ENCODE measurements at regions not wholly inside any gene's neighbourhood (a gene's known extent, or its start where the extent isn't known, plus 50 kb on each side); places are given as distances from the start of the nearest gene placed in this dataset.

DNA sequence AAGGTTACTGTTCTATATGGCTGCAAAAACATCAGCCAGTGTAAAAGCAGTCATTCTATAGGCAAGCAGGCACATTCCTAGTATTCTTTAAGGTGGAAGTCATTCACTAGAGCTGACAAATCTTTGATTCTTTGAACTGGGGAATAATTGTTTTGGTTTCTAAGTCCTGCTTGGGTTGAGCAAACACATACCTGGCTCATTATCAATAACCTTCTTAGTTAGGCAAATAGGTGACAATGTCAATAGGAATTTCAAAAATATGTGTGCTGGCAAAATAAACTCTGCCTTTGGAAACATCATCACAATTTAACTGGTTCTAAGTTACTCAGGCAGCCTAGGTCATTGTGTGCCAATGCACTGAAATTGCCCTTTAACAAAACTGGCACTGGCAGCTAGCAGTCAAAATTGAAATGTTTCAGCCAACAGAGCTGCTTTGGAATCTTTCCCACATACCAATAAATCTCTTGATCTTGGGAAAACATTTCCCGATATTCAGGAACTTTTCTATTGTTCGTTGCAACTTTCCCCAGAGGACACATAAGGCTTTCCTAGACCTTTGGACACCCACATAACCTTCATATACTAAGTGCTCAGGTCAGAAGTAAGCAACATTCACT lies 402.0 kb upstream of the MMADHC start:
- no peak for DNase-seq

DNA sequence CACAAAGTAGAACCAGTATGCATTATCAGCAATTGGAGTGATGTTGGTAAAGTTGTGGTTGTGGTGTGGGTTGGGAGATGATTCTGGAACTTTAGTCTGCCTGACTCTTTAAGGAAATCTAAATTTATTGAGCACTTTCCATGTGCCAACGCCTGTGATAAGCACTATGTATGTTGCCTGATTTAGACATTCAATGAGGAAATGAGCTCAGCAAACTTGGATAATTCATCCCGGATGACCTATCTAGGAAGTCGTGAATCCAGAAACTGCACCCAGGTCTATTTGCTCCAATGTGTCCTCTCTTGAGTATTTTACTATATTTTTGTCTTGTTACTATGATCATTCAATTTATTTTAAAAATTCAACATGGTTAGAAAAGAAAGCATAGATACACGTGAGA lies 400.8 kb upstream of the MMADHC start:
- no peak for DNase-seq

DNA sequence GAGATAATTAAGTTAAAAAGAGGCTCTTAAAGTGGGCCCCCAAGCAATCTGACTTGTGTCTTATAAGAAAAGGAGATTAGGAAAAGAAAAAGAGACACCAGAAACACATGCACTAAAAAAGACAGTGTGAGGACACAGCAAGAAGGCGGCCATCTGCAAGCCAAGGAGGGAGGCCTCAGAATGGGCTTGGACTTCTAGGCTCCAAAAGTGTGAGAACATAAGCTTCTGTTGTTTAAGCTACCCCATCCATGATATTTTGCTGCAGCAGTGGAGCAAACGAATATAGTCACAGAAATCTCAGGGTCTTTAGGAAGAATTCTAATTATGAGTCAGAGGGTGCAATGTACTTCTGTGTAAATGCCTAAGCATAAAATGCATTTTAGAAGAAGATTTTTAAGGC lies 399.3 kb upstream of the MMADHC start:
- DNase-seq: no peak

DNA sequence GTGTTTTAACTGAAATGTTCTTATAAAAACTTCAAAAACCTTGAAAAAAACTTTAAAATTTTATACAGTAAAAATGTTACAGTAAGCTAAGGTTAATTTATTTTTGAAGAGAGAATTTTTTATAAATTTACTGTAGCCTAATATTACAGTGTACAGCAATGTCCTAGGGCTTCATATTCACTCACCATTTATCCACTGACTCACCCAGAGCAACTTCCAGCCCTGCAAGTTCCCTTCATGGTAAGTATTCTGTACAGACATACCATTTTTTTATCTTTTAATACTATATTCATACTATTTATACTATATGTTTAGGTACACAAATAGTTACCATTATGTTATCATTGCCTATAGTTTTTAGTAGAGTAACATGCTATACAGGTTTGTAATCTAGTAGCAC lies 396.7 kb upstream of the MMADHC start:
- no peak for DNase-seq

DNA sequence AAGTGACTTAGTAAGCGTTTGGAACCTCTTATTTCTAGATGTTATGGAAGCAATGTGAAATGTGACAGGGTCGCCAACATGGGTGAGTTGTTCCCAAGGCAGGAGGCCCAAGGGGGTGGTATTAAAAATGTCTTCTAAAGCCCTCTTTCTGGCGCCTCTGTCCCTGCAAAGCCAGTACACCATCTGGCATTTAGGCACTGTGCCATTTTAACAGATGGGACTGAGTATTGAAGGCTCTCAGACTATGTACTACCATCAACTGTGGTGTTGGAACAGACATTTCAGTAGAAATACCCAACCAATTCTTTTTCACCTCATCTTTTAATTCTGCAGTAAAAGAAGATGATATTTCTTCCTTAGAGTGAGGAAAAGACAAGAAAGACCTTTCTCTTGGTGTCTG lies 384.5 kb upstream of the MMADHC start:
- DNase-seq: no peak

DNA sequence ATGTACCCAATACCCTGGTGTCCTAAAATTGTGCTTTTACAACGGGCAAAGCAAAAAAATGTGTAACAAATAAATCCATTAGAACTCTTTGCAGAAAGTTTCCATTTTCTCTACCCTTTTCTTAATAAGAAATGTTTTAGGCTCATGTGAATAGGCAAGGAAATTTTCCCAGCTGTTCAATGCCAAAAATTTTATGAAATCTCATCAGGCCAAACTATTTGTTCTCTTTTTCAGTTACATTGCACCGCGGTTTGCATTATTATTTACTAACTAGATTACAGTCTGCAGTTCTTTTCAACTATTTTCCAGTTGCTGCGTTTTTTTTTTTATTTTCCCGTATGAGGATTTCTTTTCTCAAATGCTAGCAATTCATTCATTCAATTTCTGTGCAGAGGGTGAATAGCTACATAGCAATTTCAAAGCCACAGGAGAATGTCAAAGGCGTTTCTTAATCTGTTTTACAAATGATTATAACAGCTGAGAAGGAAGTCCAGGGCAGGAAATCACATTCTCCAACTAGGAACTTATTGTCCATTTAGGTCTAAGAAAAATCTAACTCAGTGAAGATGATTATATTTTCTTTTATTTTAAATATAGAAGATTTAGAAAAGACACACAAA lies 367.5 kb upstream of the MMADHC start:
- no peak for DNase-seq

DNA sequence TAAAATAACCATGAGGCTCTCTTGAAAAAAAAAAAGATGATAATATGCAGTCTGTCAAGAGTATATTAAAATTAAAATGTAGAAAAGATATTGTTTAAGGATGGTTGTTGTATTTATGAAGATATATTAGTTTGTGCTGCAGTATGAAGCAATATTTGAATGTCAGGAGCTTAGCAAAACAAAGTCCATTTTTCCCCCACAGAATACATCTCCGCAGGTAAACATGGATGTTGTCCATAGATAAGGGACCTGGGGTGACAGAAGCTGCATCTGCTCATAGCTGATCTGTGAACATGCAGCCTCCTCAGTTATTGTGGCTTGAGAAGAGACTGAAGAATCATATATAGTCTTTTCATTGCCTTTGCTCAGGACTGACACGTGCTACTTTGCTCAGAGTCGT lies 366.1 kb upstream of the MMADHC start:
- no peak for DNase-seq

DNA sequence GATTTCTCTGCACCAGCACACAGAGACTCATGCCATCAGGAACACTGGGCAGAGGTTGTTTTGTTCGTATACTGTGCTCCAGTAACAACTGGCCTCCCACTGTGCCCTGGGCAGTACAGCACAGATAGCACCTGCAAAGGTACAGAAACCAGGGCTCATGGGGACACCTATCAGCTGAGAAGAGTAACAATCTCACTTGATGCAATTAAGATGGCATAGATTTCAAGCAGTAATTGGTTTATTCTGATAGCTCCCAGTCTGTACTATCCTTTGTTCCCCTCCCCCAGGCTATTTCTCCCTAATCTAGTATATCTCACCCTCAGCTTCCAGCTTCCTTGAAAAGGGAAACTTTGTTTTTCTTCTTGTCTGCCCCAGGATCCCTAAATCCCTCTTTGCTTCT lies 343.9 kb upstream of the MMADHC start:
- DNase-seq: no peak

DNA sequence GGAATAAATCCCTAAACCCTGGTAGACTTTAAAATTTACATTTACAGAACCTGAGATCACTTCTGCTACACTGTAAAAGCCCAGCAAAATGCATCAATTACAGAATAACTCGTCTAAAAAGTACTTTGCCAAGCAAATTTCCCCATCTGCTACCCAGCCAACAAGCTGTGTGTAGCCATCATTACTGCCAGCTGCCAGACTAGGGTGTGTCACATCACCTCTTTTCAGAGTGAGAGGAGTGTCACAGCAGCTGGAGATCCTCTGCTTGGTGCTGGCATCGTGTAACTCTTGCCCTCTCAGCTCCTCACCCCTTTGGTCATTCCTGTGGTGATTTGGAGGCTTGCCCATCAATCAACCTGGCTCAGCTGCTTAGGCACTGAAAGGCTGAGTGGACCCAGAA lies 340.4 kb upstream of the MMADHC start:
- no peak for DNase-seq

DNA sequence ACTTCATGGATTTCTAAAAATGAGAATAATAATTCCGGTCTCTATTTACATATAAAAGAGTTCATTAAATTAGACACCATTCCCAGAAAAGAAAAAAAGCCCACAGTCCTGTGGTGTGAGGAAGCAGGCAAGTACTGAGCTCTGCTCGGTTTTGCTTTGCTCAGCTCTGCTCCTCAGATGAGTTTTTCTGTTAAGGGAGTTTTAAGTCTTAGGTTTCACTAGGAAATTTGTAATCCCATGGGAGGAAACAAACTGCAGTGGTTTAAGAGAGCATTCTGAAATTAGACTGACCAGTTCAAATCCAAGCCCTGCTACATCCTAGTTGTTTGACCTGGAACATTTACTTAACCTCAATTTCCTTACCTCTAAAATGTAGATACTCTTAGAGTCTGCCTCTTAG lies 338.6 kb upstream of the MMADHC start:
- DNase-seq: no peak

DNA sequence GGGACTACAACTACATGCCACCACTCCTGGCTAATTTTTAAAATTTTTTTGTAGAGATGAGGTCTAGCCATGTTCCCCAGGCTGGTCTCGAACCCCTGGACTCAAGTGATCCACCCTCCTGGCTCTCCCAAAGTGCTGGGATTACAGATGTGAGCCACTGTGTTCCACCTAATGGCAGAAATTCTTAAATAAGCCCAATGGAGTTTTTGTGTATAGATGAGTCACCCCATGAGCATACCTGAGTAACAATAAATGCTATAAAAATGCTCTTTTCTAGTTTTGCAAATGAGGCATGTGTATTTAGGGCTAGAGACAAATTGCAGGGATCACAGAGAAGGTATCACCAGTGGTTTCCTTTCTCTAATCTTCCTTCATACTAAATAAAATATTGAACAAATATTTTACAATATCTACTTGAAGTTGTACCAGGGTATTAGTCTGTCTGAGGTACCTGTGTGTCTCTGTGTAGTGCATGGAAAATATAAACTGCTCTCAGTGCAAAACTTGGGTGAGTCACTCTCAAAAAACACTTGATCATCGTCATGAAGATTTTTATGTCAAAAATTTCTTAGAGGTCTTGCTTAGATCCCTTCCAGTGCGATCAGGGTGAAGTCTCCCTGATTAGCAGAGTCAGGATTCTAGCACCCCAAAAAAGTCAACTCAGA lies 337.1 kb upstream of the MMADHC start:
- DNase-seq: no peak

DNA sequence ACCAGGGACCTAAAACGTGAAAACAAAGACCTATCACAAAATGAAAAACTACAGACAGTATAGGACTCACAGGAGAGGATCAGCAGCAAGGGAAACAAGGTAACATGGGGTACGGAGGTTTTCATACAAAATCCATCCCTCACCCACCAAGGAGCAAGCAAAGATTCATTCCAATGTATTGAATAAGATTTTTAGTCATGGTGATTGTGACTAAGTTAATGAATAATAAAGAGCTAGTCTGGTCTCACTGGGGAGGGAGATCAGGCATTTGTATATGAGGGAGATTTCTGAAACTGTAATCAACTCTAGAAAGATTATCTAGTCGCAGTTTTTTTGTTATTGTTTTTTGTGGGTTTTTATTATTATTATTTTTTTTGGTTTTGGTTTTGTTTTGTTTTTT lies 336.5 kb upstream of the MMADHC start:
- no peak for DNase-seq

DNA sequence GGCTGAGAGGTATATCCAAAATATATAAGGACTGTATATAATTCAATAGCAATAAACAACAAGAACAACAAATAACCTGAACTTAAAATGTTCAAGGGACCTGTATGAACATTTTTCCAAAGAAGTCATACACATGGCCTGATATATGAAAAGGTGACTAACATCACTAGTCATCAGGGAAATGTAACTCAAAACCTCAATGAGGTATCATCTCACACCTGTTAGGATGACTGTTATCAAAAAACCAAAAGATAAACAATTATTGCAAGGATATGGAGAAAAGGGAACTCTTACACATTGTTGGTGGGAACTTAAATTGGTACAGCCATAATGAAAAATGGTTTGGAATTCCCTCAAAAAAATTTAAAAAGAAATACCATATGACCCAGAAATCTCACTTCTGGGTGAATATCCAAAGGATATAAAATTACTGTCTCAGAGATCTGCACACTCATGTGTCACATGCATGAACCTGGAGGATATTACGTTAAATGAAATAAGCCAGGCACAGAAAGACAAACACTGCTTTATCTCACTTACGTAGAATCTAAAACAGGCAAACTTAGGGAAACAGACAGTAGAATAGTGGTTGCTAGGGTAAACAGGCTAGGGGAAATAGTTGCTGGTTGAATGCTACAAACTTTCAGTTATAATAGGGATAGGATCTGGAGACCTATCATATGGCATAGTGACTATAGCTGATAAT lies 334.5 kb upstream of the MMADHC start:
- DNase-seq: no peak

DNA sequence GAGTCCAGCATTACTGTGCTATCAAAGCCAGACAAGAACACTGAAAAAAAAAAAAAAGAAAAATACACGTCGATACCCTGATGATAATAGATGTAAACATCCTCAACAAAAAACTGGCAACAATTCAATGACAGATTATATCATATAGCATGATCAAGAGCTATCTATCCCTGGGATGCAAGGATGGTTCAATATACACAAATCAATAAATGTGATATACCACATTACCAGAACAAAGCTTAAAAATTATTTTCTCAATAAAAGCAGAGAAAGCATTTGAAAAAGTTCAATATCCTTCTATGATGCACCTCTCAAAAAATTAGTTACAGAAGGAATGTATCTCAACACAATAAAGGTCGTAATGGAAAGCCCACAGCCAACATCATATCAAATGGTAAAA lies 332.8 kb upstream of the MMADHC start:
- no peak for DNase-seq

DNA sequence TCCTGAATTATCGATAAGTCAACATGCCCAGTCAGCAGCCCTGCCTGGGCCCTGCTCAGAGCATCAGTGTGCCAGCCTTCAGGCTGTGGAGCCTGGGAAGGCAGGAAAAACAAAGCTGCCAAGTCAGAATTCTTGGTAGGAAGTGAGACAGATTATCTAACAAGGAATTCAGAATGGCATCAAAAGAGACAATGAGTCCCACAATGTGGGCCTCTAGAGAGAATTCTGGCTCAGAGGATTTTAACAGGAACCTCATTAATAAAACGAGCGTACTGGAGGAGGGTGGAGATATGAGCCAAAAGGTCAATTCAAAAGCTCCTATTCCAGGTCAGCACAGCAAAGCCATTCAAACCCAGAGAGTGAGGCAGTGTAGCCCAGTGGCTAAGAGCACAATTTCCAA lies 327.6 kb upstream of the MMADHC start:
- no peak for DNase-seq

DNA sequence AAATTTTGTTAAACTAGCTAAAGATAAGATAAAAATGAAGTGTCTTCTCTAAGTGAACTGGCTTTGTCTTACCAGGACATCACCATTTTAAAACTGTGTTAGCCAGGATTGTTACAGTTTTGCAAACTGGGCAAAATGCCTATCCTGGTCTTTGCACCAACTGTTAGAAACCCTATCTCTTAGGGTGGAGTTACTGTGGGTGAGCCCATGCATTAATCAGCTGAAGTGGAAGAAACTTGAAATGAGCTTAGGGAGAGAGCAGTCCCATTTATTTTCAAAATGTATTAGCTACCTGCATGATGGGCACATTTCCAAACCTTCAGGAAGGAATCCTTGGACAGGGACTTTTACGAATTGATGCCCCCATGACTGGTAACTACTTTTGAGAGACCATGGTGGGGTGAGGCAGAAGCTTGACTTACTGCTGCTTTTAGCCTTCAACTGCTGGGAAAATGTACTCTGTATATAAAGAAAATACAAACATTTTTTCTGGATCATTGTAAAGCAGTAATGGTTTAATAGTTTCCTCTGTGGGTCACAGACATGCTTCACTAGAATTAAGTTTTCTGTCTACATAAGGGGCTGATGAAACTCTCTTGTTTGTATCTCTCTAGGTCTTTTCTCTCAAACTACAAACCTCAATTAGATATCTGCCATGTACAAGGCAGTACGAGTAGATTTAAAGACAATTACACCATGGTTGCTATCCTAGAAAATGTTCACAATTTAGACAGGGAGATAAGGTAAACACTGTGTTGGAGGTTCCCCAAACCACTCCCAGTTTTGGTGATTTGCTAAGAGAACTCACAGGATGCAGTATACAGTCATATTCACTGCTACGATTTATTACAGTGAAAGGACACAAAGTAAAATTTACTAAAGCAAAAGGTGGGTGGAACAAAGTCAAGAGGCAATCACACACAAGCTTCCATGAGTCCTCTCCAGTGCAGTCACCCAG lies 321.4 kb upstream of the MMADHC start:
- no peak for DNase-seq

DNA sequence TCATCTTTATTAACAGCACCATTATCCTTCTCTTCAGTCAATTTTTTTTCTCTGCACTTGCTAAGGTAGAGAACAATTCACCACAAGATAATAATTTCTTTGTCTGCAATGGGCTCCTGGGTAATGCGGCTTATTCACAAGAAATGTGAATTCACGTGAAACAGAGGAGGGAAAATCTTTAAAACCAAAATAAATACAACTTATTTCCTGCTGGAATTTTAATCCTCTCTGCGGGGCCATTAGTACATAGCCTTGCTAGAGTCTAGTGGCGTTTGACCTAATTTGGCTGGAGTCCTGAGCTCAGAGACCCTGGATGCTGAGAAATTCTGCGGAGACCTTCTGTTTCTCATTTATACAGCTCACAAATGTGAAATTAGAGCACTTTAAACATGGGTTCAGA lies 319.3 kb upstream of the MMADHC start:
- DNase-seq: no peak

DNA sequence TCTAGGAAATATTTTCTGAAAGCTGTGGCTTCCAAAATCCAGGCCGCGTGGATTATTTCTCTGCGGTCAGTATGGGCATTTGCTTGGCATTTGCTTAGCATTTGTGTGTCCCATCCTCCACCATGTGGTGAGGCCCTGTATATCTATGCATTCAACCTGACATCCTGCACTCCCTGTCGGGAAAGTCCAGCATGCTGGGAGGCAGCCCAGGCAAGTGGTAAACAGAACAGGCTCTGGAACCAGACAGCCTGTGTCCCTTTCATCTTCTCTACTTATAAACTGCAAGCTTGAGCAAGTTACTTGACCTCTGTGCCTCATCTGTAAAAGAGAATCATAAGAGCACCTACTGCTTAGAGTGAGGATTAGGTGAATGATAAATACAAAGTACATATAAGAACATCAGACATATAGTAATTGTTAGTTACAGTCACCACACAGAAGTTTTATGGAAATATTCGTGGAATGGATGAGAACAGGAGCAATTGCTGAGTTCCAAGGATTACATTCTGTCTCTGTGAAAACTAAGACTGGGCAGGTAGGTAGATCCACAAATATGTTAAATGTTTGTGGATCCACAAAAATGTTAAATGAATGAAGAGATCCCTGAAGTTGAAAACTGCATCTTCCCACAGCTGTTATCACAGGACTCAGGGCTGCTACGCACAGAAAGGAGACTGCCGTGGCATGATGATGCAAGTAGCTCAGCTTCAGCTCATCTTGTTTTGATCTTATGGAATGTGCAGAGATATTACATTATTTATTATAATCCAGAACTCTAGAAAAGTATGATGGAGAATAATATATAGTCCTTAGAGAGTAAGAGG lies 317.0 kb upstream of the MMADHC start:
- no peak for DNase-seq

DNA sequence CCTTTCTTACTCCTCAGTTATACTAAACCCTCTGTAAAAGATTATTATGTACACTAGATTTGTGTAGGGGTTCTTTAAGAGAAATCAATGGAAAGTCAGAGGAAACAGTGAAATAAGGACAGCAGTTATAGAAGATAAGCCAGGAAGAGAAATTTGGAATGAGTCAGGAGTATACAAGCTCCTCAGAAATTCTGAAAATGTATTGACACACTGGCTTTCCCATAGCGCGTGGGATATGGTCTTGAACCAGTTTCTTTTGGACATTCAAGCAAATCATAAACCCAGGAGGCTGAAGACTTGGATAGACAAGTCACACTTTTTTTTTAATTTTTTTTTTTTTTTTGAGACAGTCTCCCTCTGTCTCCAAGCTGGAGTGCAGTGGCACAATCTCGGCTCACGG lies 316.1 kb upstream of the MMADHC start:
- no peak for DNase-seq

DNA sequence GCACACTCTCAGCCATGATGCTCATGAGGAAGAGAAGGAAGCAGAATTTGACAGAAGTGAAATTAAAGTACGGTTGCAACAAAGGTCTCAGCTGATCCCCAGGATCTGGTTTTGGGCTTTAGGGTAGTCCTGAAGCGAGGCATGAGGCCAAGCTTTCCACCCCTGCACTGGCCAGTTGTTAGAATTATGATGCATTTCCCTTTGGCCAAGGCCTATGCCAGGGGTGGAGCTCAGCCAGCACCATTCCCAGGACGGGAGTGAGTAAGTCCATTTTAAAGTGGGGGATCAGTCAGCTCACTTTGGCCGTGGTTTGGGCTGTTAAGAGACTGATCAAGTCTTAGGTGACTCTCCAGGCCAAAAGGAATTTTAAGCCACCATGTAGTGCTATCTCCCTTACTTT lies 314.5 kb upstream of the MMADHC start:
- DNase-seq: no peak

DNA sequence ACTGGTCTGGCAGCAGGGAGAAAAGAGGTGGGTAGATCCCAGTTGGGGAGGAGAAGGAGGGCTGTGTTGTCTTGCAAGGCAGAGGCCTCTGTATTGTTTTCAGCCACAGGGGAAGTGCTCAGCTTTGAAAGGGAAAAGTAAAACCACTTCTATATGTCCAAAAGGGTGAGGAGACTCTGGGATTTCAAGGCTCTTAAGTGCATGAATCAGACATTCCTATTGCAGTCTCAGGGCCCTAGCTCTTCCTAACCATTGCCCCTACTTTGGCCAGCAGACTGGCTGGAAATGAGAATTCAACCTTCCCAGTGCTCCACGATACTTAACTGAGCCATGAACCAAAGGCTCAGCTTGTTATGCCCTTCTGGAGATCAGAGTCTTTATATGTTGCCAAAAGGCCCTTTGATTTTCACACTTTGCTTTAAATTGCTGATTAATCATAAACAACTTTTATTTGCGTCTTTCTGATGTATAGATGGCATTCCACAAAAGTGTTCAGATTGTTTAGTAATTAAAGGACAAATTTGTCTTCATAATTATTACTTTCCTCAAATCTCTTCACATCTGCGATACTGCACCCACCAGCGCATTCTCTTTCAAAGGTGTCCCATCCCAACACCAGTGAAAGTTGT lies 313.8 kb upstream of the MMADHC start:
- DNase-seq: no peak

DNA sequence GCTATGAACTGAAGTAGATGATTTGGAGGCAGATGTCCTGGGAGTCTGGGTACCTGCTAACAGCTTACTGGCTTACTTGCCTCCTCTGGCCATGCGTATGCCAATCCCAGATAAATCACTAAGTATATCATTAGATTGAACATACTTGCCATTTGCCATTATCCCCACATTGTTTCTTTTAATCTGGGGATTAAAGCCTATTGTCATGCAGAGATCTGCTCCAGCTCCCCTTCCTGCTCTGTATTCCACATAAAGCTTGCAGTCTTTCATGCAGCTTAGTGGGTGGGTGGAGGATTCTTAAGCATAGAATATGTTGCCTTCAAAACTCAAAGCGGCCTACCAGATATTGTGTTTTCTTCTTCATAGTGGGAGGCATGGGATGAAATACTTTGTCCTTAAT lies 311.8 kb upstream of the MMADHC start:
- DNase-seq: no peak
